Keratinocyte (primary cell): ENCODE measurements at regions not wholly inside any gene's neighbourhood (a gene's known extent, or its start where the extent isn't known, plus 50 kb on each side); places are given as distances from the start of the nearest gene placed in this dataset.

ENCODE experiments used
- DNase-seq: peaks from one replicate; pipeline ENCODE4 v3.0.0-alpha.2; 2011; ENCODE audit warnings: low read depth, missing footprints, low spot score
- FAIRE-seq: peaks from 2 replicates; lab custom pipeline; 2011; peaks lifted over from hg19 to GRCh38; lab: Jason Lieb, UNC
- H2AFZ ChIP-seq: 2 replicates; pipeline ENCODE4 v1.6.0; 2012; ENCODE audit warnings: low read length, control low read depth, inconsistent platforms; ENCODE audit not compliant: control insufficient read depth
- H3K27ac ChIP-seq: 2 replicates; pipeline ENCODE4 v1.5.1; 2011; ENCODE audit warnings: low read length; ENCODE audit not compliant: control insufficient read depth, insufficient read depth
- H3K27me3 ChIP-seq: 3 replicates; pipeline ENCODE4 v1.6.0; 2011; ENCODE audit warnings: low read length; ENCODE audit not compliant: control insufficient read depth, insufficient read depth; ENCODE audit errors: extremely low read depth
- H3K36me3 ChIP-seq, 2 experiments: 2 replicates in 1 of 2; 3 replicates in 1 of 2; pipeline ENCODE4 v1.5.1; 2011; ENCODE audit warnings: low read length in 2 of 2, mild to moderate bottlenecking in 1 of 2; ENCODE audit not compliant: control insufficient read depth in 2 of 2, insufficient read depth in 2 of 2; ENCODE audit errors: extremely low read depth in 1 of 2
- H3K4me1 ChIP-seq: 3 replicates; pipeline ENCODE4 v1.5.1; 2011; ENCODE audit warnings: low read length; ENCODE audit not compliant: control insufficient read depth, insufficient read depth; ENCODE audit errors: extremely low read depth
- H3K4me2 ChIP-seq: 3 replicates; pipeline ENCODE4 v1.6.0; 2011; ENCODE audit warnings: low read depth, low read length; ENCODE audit not compliant: control insufficient read depth, insufficient read depth; ENCODE audit errors: extremely low read depth
- H3K4me3 ChIP-seq, 3 experiments: fragments of 200-600 bp in 1 of 3; sonication (generic) in 1 of 3; 2 replicates in 2 of 3; 3 replicates in 1 of 3; pipeline ENCODE4 v1.5.1; 2011 to 2016; ENCODE audit warnings: low read length in 3 of 3, mild to moderate bottlenecking in 3 of 3, control low read depth in 2 of 3, inconsistent platforms in 1 of 3, low read depth in 1 of 3, mixed read lengths in 1 of 3, mixed run types in 1 of 3, moderate library complexity in 1 of 3; ENCODE audit not compliant: control insufficient read depth in 2 of 3, insufficient read depth in 2 of 3; ENCODE audit errors: extremely low read depth in 1 of 3
- H3K79me2 ChIP-seq: 2 replicates; pipeline ENCODE4 v1.6.0; 2012; ENCODE audit warnings: low read length; ENCODE audit not compliant: control insufficient read depth, insufficient read depth
- H3K9ac ChIP-seq: 3 replicates; pipeline ENCODE4 v1.6.0; 2011; ENCODE audit warnings: low read length; ENCODE audit not compliant: control insufficient read depth, insufficient read depth; ENCODE audit errors: extremely low read depth
- H3K9me1 ChIP-seq: 3 replicates; pipeline ENCODE4 v1.6.0; 2011; ENCODE audit warnings: low read length; ENCODE audit not compliant: control insufficient read depth, insufficient read depth; ENCODE audit errors: extremely low read depth
- H3K9me3 ChIP-seq: 2 replicates; pipeline ENCODE4 v1.5.1; 2012; ENCODE audit warnings: low read depth, low read length; ENCODE audit not compliant: control insufficient read depth
- H4K20me1 ChIP-seq: 3 replicates; pipeline ENCODE4 v1.6.0; 2011; ENCODE audit warnings: low read length; ENCODE audit not compliant: control insufficient read depth, insufficient read depth; ENCODE audit errors: extremely low read depth
- EZH2 ChIP-seq: IDR thresholded peaks from one replicate; pipeline ENCODE4 v1.6.1; 2012; ENCODE audit warnings: inconsistent platforms, mild to moderate bottlenecking, low read length, moderate library complexity
- dilution Hi-C: fragments of 300-500 bp; cut with MboI; formaldehyde crosslinking; loops from one replicate; pipeline ENCODE4 v1.7.0; 2020; ENCODE audit warnings: low sequenced_read_pairs; ENCODE audit not compliant: extremely low pct_ligation_motif_present
- TF ChIP-seq, protein P1 (sequence below), 3 experiments: IDR thresholded peaks in 1 of 3; conservative IDR thresholded peaks in 1 of 3; optimal IDR thresholded peaks in 1 of 3; 2 replicates in 2 of 3; 3 replicates in 1 of 3; pipeline versions ENCODE3 to v1.5.1; 2011; ENCODE audit warnings: low read length in 3 of 3, mild to moderate bottlenecking in 3 of 3, moderate library complexity in 2 of 3, control low read depth in 1 of 3, inconsistent platforms in 1 of 3; ENCODE audit not compliant: insufficient read depth in 2 of 3; ENCODE audit errors: extremely low read depth in 1 of 3

DNA sequence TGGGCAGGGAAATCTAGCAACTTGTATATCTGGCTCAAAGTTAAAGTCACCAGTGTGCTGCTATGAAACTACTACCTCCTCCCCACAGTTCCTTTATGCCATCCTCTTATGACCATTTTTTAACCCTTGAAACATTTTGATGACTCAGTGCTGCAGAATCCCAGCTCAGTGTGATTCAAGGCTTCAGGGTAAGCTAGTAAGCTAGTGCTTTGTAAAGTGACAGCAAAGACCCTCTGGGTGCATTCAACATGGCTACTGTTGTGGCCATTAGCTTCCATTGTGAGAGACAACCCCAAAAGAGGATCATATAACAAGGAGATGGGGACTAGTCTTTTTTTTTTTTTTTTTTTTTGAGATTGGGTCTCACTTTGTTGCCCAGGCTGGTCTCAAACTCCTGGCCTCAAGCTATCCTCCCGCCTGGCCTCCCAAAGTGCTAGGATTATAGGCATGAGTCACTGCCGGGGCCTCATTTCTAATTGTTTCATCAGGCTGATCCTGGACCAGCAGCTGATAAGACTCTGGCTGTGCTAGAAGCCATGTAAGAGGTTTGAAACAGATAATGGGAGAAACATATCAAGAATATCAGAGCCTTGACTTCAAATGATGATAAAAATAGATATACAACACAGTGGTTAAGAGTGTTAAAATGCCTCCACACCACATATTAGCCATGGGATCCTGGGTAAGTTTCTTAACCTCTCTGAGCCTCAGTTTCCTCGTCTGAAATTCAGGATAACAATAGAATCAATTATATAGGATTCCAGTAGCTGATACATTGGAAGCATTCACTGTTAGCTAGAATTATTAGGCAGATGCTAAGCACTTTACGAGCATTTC lies 65.7 kb upstream of the RTN4 start:
- no peak overlapping the region for H2AFZ ChIP-seq
- H3K9me3 ChIP-seq, result no peaks in the 10 kb centered on the region
- peaks cover 13% of the 10 kb centered on the region for H3K4me1 ChIP-seq
- peak overlapping the region; percentile 13 for H3K27ac ChIP-seq
- FAIRE-seq, result no peak
- H3K4me2 ChIP-seq, result peak overlapping the region; percentile 49
- peak; percentile 19 for DNase-seq
- H3K9ac ChIP-seq, result no peak overlapping the region
- no peaks in the 10 kb centered on the region for H3K36me3 ChIP-seq
- no peak overlapping the region for H3K4me3 ChIP-seq
- no peaks in the 10 kb centered on the region for H4K20me1 ChIP-seq
- H3K79me2 ChIP-seq, result no peaks in the 10 kb centered on the region
- TF ChIP-seq, protein P1, sequence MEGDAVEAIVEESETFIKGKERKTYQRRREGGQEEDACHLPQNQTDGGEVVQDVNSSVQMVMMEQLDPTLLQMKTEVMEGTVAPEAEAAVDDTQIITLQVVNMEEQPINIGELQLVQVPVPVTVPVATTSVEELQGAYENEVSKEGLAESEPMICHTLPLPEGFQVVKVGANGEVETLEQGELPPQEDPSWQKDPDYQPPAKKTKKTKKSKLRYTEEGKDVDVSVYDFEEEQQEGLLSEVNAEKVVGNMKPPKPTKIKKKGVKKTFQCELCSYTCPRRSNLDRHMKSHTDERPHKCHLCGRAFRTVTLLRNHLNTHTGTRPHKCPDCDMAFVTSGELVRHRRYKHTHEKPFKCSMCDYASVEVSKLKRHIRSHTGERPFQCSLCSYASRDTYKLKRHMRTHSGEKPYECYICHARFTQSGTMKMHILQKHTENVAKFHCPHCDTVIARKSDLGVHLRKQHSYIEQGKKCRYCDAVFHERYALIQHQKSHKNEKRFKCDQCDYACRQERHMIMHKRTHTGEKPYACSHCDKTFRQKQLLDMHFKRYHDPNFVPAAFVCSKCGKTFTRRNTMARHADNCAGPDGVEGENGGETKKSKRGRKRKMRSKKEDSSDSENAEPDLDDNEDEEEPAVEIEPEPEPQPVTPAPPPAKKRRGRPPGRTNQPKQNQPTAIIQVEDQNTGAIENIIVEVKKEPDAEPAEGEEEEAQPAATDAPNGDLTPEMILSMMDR (optimal IDR thresholded peaks at IDR 0.05 in 1 of 3, IDR thresholded peaks at IDR 0.05 in 1 of 3, conservative IDR thresholded peaks at IDR 0.05 in 1 of 3; ENCODE audit: extremely low read depth in 1 of 3, insufficient read depth in 2 of 3, low read length in 3 of 3), result no peak
- no peak for TF ChIP-seq EZH2
- no peaks in the 10 kb centered on the region for H3K9me1 ChIP-seq
- dilution Hi-C loops, result no loop called here
- no peaks in the 10 kb centered on the region for H3K27me3 ChIP-seq

DNA sequence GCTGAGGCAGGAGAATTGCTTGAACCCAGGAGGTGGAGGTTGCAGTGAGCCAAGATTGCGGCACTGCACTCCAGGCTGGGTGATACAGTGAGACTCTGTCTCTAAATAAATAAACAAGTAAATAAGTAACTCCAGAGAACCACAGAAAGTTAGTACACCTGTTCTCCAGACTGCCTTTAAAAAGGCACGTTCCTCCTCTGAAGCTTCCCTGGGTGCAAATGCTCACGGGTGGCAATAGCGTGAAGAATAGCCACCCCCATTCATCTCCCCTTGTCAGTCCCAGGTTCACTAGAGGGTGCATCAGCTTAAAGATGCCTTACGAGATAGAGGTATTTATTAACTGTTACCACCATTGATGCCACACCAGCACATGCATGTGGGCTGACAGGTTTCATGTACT lies 64.3 kb upstream of the RTN4 start:
- DNase-seq (no peak), FAIRE-seq (no peak)
- dilution Hi-C loops, result no loop called here
- no peak overlapping the region for H3K9ac ChIP-seq
- H3K4me3 ChIP-seq, result no peak overlapping the region
- H3K4me1 ChIP-seq, result peaks cover 14% of the 10 kb centered on the region
- H3K36me3 ChIP-seq, result no peaks in the 10 kb centered on the region
- no peaks in the 10 kb centered on the region for H3K79me2 ChIP-seq
- H3K27me3 ChIP-seq, result no peaks in the 10 kb centered on the region
- H3K9me3 ChIP-seq, result no peaks in the 10 kb centered on the region
- no peaks in the 10 kb centered on the region for H4K20me1 ChIP-seq
- H2AFZ ChIP-seq, result no peak overlapping the region
- H3K27ac ChIP-seq, result no peak overlapping the region
- TF ChIP-seq, protein P1 (optimal IDR thresholded peaks at IDR 0.05 in 1 of 3, IDR thresholded peaks at IDR 0.05 in 1 of 3, conservative IDR thresholded peaks at IDR 0.05 in 1 of 3; ENCODE audit: extremely low read depth in 1 of 3, insufficient read depth in 2 of 3, low read length in 3 of 3), result no peak
- no peak for TF ChIP-seq EZH2
- H3K9me1 ChIP-seq, result no peaks in the 10 kb centered on the region
- H3K4me2 ChIP-seq, result no peak overlapping the region
